Activated effector memory CD4-positive, alpha-beta T cell treated with anti-CD3 and anti-CD28 coated beads, Interleukin-2, amount 50 U/mL, for 16 hours (primary cell): ENCODE measurements at regions not wholly inside any gene's neighbourhood (a gene's known extent, or its start where the extent isn't known, plus 50 kb on each side); places are given as distances from the start of the nearest gene placed in this dataset.

ENCODE experiments used
- DNase-seq: peaks from one replicate; pipeline ENCODE4 v3.0.0-alpha.2; 2020

DNA sequence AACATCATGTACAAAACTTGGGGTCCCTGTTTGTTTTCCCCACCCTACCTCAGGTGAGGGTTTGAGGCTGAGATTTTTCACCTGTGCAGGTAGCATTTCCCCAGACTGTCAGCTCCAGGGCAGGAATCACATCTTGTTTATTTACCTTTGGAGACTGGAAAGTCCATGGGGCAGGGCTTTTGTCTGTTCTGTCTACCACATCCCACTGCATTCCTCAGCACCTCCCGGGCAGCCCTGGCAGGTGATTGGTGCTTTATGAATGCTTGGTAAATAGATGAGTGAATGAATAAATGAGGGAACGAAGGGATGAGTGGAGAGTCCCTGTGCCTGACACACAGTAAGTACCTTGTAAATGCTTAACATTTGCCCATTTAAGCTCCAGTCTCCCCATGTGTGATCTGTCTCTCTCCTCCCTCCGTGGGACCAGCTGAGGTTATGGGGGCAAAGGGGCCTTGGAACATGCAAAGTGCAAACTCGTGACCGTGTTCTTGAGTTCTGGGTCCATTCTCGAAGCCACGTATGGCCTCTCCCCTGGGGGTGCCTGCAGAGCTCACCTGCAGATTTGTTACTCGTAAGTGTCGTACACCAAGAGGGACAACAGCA is 69.7 kb upstream of the PMEPA1 start:
- peak; percentile 46 for DNase-seq

DNA sequence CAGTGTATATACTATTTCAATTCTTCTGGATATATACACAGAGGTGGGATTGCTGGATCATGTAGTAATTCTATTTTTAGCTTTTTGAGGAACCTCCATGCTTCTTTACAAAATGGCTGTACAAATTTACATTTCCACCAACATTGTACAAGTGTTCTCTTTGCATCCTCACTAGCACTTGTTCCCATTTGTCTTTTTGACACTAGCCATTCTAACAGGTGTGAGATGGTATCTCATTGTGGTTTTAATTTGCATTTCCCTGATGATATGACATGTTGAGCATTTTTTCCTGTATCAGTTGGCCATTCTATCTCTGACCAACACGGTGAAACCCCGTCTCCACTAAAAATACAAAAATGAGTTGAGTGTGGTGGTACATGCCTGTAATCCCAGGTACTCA is 68.1 kb upstream of the PMEPA1 start:
- no peak for DNase-seq

DNA sequence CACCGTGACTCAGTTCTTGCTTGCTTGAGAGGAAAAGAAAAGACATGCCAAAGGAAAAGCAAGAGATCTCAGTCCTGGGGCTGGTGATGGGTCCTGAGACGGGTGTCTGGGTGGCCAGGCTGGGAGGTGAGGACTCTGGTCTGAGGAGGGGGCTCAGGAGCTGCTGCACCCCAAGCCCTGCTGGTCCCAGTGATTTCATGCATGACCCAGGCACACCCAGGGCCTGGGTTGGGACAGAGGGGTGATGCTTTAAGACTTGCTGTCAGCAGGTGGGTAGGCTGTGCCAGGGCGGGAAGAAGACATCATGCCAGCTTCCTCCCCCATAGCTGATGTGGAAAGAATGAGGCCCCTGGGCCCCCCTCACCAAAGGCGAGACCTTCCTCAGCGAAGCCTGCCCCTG is 65.1 kb upstream of the PMEPA1 start:
- peak; percentile 49 for DNase-seq

DNA sequence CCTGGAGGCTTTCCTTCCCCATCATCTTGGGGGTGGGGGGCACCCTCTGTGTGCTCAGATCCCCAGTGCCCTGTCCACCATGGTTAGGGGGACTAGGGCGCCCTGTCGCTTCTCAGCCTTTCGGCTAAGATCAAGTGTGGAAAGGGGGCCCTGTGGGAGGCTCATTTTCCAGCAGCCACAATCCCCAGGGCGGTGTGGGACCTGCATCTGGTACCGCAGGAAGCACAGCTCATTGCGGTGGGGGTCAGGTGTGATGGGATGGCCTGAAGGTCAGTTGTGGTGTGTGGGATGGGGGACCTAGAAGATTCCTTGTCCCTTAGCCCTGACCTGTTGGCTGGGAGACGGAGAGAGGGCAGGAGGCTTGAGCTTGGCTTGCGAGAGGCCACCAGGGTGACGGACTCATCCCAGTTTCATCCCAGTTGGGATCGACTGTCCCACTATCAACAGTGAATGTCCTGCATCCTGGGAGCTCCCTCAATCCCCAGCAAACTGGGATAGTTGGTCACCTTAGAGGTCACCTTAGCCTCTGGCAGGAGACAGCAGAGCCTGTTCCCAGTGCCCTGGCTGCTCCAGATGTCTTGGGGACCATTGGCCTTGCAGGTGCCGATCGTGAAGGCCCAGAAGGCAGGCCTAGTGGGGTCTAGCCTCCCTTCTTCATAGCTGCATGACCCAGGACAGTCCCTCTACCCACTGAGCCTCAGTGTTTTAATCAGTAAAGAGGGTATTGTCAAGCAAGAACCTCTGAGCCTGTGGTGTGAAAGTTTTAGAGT is 64.5 kb upstream of the PMEPA1 start:
- peak; percentile 31 for DNase-seq

DNA sequence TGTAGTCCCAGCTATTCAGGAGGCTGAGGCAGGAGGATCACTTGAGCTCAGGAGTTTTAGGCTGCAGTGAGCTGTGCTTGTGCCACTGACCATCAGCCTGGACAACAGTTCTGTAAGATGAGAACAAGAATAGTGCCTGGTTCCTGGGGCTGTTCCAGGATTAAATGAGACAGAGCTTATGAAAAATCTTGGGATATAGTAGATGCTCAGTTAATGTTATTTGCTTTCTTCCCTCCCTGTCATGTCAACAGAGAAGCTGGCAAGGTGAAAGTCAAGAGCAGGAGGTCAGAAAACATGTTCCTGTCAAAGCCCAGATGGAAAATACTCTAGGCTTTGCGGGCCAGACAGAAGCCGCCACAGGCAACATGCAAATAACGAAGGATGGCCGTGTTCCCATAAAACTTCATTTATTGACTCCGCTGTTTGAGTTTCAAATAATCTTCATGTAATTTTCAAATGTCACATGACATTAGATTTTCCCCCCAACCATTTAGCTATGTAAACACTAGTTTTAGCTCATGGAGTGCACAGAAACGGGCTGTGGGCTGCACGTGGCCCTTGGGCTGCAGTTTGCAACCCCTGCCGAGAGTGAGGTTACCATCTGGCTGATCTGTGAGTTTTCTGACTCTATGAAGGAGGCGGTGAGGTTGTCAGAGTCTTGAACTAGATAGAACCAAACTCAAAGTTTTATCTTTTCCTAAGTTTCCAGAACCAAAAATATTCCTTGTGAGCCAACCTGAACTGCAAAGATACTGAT is 63.4 kb upstream of the PMEPA1 start:
- DNase-seq: peak; percentile 12

DNA sequence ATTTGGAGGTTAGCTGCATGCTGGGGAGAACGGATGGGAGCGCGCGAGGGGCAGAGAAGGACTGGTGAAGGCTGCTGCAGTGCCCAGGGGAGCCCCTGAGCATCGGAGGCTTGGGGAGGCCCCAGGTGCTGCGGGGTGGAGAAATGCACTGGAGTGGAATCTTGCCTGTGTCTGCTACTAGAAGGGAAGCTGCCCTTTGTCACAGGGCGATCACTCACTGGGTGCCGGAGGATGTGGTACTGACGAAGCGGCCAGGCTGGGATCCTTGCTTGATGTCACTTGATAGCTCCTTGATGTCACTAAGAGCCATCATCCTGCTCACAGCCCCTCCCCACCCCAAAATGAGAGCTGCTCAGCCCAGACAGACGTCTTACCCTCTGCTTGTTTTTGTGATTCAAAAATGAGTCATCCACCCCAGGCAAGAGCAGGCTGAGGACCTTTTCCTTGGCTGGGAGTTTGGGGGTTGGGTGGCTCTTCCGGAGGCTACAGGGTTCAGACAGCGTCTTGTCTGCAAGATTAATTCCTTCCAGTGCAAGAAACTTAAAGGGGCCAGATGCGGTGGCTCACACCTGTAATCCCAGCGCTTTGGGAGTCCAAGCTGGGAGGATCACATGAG is 62.6 kb upstream of the PMEPA1 start:
- DNase-seq: peak; percentile 64

GRCh38 chr20:57770852-57771720 is 61.3 kb upstream of the PMEPA1 start:
- peak; percentile 37 for DNase-seq

GRCh38 chr20:57770401-57770800 is 60.6 kb upstream of the PMEPA1 start:
- peak; percentile 49 for DNase-seq

DNA sequence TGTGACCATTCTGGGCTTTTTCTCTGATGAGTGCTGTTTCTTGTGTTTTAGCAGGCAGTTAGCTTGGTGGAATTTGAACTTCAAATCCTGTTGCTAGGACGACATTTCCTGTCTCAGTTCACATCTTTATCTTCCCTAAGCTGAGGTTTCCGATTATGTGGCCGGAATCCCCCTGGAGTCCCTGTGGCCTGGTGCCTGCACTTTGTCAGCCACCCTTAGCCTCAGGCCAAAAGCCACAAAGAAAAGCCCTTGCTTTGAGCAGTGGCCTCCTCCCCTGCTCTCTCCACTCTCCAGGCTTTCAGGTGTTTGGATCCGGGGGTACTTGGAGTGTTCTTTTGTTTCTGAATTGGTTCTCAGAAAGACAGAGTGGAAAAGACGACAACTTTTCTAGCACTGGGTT is 59.9 kb upstream of the PMEPA1 start:
- DNase-seq: peak; percentile 28

DNA sequence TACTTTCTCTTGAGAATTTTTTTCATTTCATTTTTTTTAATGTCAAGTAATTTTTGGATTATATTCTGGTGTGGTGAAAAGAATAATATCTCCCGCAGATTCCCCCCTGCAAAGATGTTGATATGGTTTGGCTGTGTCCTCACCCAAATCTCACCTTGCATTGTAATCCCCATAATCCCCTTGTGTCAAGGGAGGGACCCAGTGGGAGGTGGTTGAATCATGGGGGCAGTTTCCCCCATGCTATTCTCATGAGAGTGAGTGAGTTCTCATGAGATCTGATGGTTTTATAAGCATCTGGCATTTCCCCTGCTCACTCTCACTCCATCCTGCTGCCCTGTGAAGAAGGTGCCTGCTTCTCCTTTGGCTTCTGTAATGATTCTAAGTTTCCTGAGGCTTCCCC is 58.7 kb upstream of the PMEPA1 start:
- DNase-seq: peak; percentile 6

GRCh38 chr20:57767441-57767840 is 57.6 kb upstream of the PMEPA1 start:
- DNase-seq: no peak

GRCh38 chr20:57763235-57763595 is 53.4 kb upstream of the PMEPA1 start:
- no peak for DNase-seq

GRCh38 chr20:57762531-57763234 is 52.9 kb upstream of the PMEPA1 start:
- peak; percentile 39 for DNase-seq

- no peak for DNase-seq
Observed at GRCh38 chr20:57761413-57761734, 51.6 kb upstream of the PMEPA1 start.

- DNase-seq: peak; percentile 47
Observed at GRCh38 chr20:57760698-57761412, 51.0 kb upstream of the PMEPA1 start.

DNA sequence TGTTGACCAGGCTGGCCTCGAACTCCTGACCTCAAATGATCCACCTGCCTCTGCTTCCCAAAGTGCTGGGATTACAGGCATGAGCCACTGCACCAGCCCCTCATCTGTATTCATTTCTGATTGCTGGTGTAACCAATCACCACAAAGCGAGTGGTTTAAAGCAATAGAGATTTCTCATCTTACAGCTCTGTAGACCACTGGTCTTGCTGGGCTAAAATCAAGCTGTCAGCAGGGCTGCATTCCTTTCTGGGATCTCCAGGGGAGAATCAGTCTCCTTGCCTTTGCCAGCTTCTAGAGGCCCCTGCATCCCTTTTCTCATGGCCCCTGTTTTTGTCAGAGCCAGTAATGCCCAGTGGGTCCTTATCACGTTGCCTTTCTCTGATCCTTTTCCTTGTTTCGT is 49.9 kb upstream of the PMEPA1 start:
- no peak for DNase-seq
